Thyroid gland (tissue), 4 donors: ENCODE measurements at regions not wholly inside any gene's neighbourhood (a gene's known extent, or its start where the extent isn't known, plus 50 kb on each side); places are given as distances from the start of the nearest gene placed in this dataset.

Source experiments
- CTCF ChIP-seq, 6 experiments: fragments of 200-600 bp in 3 of 6; fragments of 450-650 bp in 3 of 6; sonication (generic) in 3 of 6; IDR thresholded peaks; one replicate each; pipeline ENCODE4 v1.5.1; 2016 to 2019; ENCODE audit warnings: antibody characterized with exemption in 6 of 6, mild to moderate bottlenecking in 2 of 6, inconsistent platforms in 1 of 6, moderate library complexity in 1 of 6
- POLR2A ChIP-seq, 2 donors: fragments of 450-650 bp; IDR thresholded peaks; one replicate each; pipeline ENCODE4 v1.6.1; 2017; ENCODE audit warnings: antibody characterized with exemption in 2 of 2, mild to moderate bottlenecking in 2 of 2, moderate library complexity in 1 of 2

GRCh38 chr9:85368781-85369180 is 373.0 kb downstream of the AGTPBP1 start:
- no peak for TF ChIP-seq CTCF (IDR thresholded peaks at IDR 0.05)
- no peak for TF ChIP-seq POLR2A (IDR thresholded peaks at IDR 0.05)
